HCT116 (cell line): ENCODE measurements at regions not wholly inside any gene's neighbourhood (a gene's known extent, or its start where the extent isn't known, plus 50 kb on each side); places are given as distances from the start of the nearest gene placed in this dataset.

Experiments used
- CTCF ChIP-seq, 3 experiments: fragments of 200-600 bp in 1 of 3; sonication (generic) in 1 of 3; IDR thresholded peaks in 2 of 3; conservative IDR thresholded peaks in 1 of 3; 2 replicates each; pipeline ENCODE4 v1.5.1; 2012 to 2017; ENCODE audit warnings: low read depth in 2 of 3, low read length in 2 of 3, antibody characterized with exemption in 1 of 3, borderline replicate concordance in 1 of 3, control low read depth in 1 of 3, mild to moderate bottlenecking in 1 of 3, mixed read lengths in 1 of 3, mixed run types in 1 of 3, moderate library complexity in 1 of 3; ENCODE audit not compliant: insufficient read depth in 1 of 3
- EZH2 ChIP-seq: fragments of 200-600 bp; sonication (generic); IDR thresholded peaks from 2 replicates; pipeline ENCODE4 v1.6.1; 2017; ENCODE audit warnings: antibody characterized with exemption, mixed run types
- EZH2phosphoT487 ChIP-seq: fragments of 200-600 bp; IDR thresholded peaks from 2 replicates; pipeline ENCODE4 v1.6.1; 2018; ENCODE audit warnings: antibody characterized with exemption, borderline replicate concordance
- POLR2A ChIP-seq: IDR thresholded peaks from 2 replicates; pipeline ENCODE4 v1.7.0; 2011; ENCODE audit warnings: borderline replicate concordance; ENCODE audit not compliant: insufficient read depth, insufficient read length; ENCODE audit errors: extremely low read depth
- POLR2AphosphoS5 ChIP-seq: IDR thresholded peaks from 2 replicates; pipeline ENCODE4 v1.6.1; 2011; ENCODE audit warnings: mild to moderate bottlenecking, low read depth, low read length, moderate library complexity
- RAD21 ChIP-seq: IDR thresholded peaks from 2 replicates; pipeline ENCODE4 v1.6.1; 2012; ENCODE audit warnings: low read depth, mild to moderate bottlenecking
- TCF7L2 ChIP-seq: IDR thresholded peaks from 2 replicates; pipeline ENCODE4 v1.7.0; 2011; ENCODE audit warnings: borderline replicate concordance, inconsistent platforms; ENCODE audit not compliant: insufficient read depth, insufficient read length; ENCODE audit errors: extremely low read depth
- TF ChIP-seq, protein P1 (sequence below): IDR thresholded peaks from 2 replicates; pipeline ENCODE4 v1.6.1; 2012

DNA sequence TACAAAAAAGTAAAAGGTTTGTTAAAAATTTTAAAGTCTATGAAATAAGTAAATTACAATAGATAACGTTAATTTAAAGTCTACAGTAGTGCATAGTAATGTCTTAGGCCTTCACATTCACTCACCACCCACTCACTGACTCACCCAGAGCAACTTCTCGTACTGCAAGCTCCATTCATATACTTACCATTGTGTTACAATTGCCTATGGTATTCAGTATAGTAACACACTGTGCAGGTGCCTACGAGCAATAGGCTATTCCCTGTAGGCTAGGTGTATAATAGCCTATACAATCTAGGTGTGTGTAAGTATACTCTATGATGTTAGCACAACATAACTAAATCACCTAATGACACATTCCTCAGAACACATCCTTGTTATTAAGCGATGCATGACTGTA lies 435.3 kb upstream of the TMTC1 start:
- TF ChIP-seq CTCF (IDR thresholded peaks at IDR 0.05 in 2 of 3, conservative IDR thresholded peaks at IDR 0.05 in 1 of 3; ENCODE audit: borderline replicate concordance in 1 of 3, insufficient read depth in 1 of 3, low read depth in 2 of 3, low read length in 2 of 3) (no peak), POLR2A (no peak), TCF7L2 (no peak), EZH2phosphoT487 (no peak), EZH2 (no peak), RAD21 (no peak), POLR2AphosphoS5 (no peak)
- TF ChIP-seq, protein P1, sequence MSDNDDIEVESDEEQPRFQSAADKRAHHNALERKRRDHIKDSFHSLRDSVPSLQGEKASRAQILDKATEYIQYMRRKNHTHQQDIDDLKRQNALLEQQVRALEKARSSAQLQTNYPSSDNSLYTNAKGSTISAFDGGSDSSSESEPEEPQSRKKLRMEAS: no peak
